ENCODE measurements at regions not wholly inside any gene's neighbourhood (a gene's known extent, or its start where the extent isn't known, plus 50 kb on each side); places are given as distances from the start of the nearest gene placed in this dataset.

GRCh38 chr7:121503730-121504129 lies 107.6 kb upstream of the FAM3C start:
- Histone ChIP-seq H3K9ac (ENCODE audit: low read length) (no peak overlapping the region), H2AFZ (ENCODE audit: low read length) (no peak overlapping the region), H3K4me2 (ENCODE audit: low read depth, low read length) (no peak overlapping the region), H3K9me3 (replicated peaks; ENCODE audit: insufficient read depth, low read length) (no peaks in the 10 kb centered on the region), H3K9me2 (replicated peaks; ENCODE audit: insufficient read depth, low read length) (no peaks in the 10 kb centered on the region), H4K20me1 (ENCODE audit: insufficient read depth, low read length) (no peaks in the 10 kb centered on the region), H3K27ac (ENCODE audit: low read length) (no peak overlapping the region), H3K27me3 (replicated peaks; ENCODE audit: insufficient read depth, low read length) (no peaks in the 10 kb centered on the region), H3K79me2 (ENCODE audit: low read length) (no peaks in the 10 kb centered on the region), H3K4me3 (ENCODE audit: low read length) (no peak overlapping the region), H3F3A (ENCODE audit: insufficient read depth, low read length) (no peaks in the 10 kb centered on the region), H3K36me3 (replicated peaks; ENCODE audit: insufficient read depth, low read length) (no peaks in the 10 kb centered on the region), H3K4me1 (ENCODE audit: low read length) (no peaks in the 10 kb centered on the region)
- TF ChIP-seq EZH2phosphoT487 (IDR thresholded peaks at IDR 0.05; ENCODE audit: low read length) (no peak), CTCF (IDR thresholded peaks at IDR 0.05; ENCODE audit: low read length) (no peak), EZH2 (optimal IDR thresholded peaks at IDR 0.05; ENCODE audit: low read depth, low read length) (no peak)
- no peak for DNase-seq

GRCh38 chr7:121503039-121503438 lies 106.9 kb upstream of the FAM3C start:
- Histone ChIP-seq H3K9me2 (replicated peaks; ENCODE audit: insufficient read depth, low read length) (no peaks in the 10 kb centered on the region), H3K27ac (ENCODE audit: low read length) (no peak overlapping the region), H3K79me2 (ENCODE audit: low read length) (no peaks in the 10 kb centered on the region), H3K9ac (ENCODE audit: low read length) (no peak overlapping the region), H3K36me3 (replicated peaks; ENCODE audit: insufficient read depth, low read length) (no peaks in the 10 kb centered on the region), H3K9me3 (replicated peaks; ENCODE audit: insufficient read depth, low read length) (no peaks in the 10 kb centered on the region), H3K4me2 (ENCODE audit: low read depth, low read length) (no peak overlapping the region), H3K4me1 (ENCODE audit: low read length) (no peaks in the 10 kb centered on the region), H3K27me3 (replicated peaks; ENCODE audit: insufficient read depth, low read length) (no peaks in the 10 kb centered on the region), H4K20me1 (ENCODE audit: insufficient read depth, low read length) (no peaks in the 10 kb centered on the region), H2AFZ (ENCODE audit: low read length) (no peak overlapping the region), H3K4me3 (ENCODE audit: low read length) (no peak overlapping the region), H3F3A (ENCODE audit: insufficient read depth, low read length) (no peaks in the 10 kb centered on the region)
- TF ChIP-seq CTCF (IDR thresholded peaks at IDR 0.05; ENCODE audit: low read length) (no peak), EZH2 (optimal IDR thresholded peaks at IDR 0.05; ENCODE audit: low read depth, low read length) (no peak), EZH2phosphoT487 (IDR thresholded peaks at IDR 0.05; ENCODE audit: low read length) (no peak)
- no peak for DNase-seq

- H3K9me3 ChIP-seq (replicated peaks; ENCODE audit: insufficient read depth, low read length) = no peaks in the 10 kb centered on the region
- H3K27ac ChIP-seq (ENCODE audit: low read length) = no peak overlapping the region
- no peak overlapping the region for H3K4me3 ChIP-seq (ENCODE audit: low read length)
- no peak for DNase-seq
- no peaks in the 10 kb centered on the region for H3K36me3 ChIP-seq (replicated peaks; ENCODE audit: insufficient read depth, low read length)
- no peak overlapping the region for H3K9ac ChIP-seq (ENCODE audit: low read length)
- no peaks in the 10 kb centered on the region for H3K79me2 ChIP-seq (ENCODE audit: low read length)
- TF ChIP-seq EZH2 (optimal IDR thresholded peaks at IDR 0.05; ENCODE audit: low read depth, low read length) (no peak), EZH2phosphoT487 (IDR thresholded peaks at IDR 0.05; ENCODE audit: low read length) (no peak), CTCF (IDR thresholded peaks at IDR 0.05; ENCODE audit: low read length) (no peak)
- no peaks in the 10 kb centered on the region for H3K9me2 ChIP-seq (replicated peaks; ENCODE audit: insufficient read depth, low read length)
- H2AFZ ChIP-seq (ENCODE audit: low read length) = no peak overlapping the region
- H3K4me1 ChIP-seq (ENCODE audit: low read length) = no peaks in the 10 kb centered on the region
- no peaks in the 10 kb centered on the region for H3F3A ChIP-seq (ENCODE audit: insufficient read depth, low read length)
- H4K20me1 ChIP-seq (ENCODE audit: insufficient read depth, low read length) = no peaks in the 10 kb centered on the region
- H3K27me3 ChIP-seq (replicated peaks; ENCODE audit: insufficient read depth, low read length) = no peaks in the 10 kb centered on the region
- no peak overlapping the region for H3K4me2 ChIP-seq (ENCODE audit: low read depth, low read length)
Measured at GRCh38 chr7:121501566-121501965, 105.5 kb upstream of the FAM3C start.

Measured in MM.1S (cell line).